Peyer's patch (tissue), 4 donors: ENCODE measurements at regions not wholly inside any gene's neighbourhood (a gene's known extent, or its start where the extent isn't known, plus 50 kb on each side); places are given as distances from the start of the nearest gene placed in this dataset.

Source experiments
- POLR2A ChIP-seq, 2 donors: fragments of 450-650 bp; IDR thresholded peaks; one replicate each; pipeline ENCODE4 v1.5.1; 2017; ENCODE audit warnings: antibody characterized with exemption in 2 of 2, mild to moderate bottlenecking in 2 of 2, moderate library complexity in 2 of 2
- TF ChIP-seq, protein P1 (sequence below), 6 experiments: fragments of 450-650 bp in 4 of 6; fragments of 200-600 bp in 2 of 6; sonication (generic) in 1 of 6; IDR thresholded peaks; one replicate each; pipeline ENCODE4 v1.5.1; 2017 to 2019; ENCODE audit warnings: antibody characterized with exemption in 6 of 6, mild to moderate bottlenecking in 3 of 6, moderate library complexity in 1 of 6

DNA sequence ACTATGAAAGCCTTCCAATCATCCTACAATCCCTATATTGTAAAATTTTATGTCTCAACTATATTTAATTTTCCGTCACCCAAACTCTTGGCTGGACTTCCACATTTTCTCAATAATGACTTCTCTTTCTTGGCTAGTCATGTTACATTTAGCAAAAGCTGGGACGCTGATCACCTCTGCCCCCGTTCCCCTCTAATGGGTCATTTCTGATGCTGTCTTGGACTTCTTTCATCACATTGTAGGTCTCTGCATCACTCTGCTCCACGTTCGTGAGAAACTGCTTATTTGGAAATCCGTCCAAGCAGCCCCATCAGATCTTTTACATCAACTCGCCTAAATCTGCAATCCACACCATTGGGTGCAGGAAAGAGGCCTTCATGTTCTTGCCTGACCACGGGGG lies 203.8 kb downstream of the MYLK4 start:
- TF ChIP-seq, protein P1, sequence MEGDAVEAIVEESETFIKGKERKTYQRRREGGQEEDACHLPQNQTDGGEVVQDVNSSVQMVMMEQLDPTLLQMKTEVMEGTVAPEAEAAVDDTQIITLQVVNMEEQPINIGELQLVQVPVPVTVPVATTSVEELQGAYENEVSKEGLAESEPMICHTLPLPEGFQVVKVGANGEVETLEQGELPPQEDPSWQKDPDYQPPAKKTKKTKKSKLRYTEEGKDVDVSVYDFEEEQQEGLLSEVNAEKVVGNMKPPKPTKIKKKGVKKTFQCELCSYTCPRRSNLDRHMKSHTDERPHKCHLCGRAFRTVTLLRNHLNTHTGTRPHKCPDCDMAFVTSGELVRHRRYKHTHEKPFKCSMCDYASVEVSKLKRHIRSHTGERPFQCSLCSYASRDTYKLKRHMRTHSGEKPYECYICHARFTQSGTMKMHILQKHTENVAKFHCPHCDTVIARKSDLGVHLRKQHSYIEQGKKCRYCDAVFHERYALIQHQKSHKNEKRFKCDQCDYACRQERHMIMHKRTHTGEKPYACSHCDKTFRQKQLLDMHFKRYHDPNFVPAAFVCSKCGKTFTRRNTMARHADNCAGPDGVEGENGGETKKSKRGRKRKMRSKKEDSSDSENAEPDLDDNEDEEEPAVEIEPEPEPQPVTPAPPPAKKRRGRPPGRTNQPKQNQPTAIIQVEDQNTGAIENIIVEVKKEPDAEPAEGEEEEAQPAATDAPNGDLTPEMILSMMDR (IDR thresholded peaks at IDR 0.05), result no peak
- no peak for TF ChIP-seq POLR2A (IDR thresholded peaks at IDR 0.05)
